NK-92 treated with Interleukin-12 subunit alpha and Interleukin-12 subunit beta, amount 100 ng/mL, for 24 hours (cell line): ENCODE measurements at regions not wholly inside any gene's neighbourhood (a gene's known extent, or its start where the extent isn't known, plus 50 kb on each side); places are given as distances from the start of the nearest gene placed in this dataset.

Experiments used
- DNase-seq: peaks from one replicate; lab custom pipeline; 2025; lab: John Stamatoyannopoulos, UW

- no peak for DNase-seq
Observed at GRCh38 chr11:37050311-37050710, 452.3 kb upstream of the RAG2 start.

- no peak for DNase-seq
Observed at GRCh38 chr11:37040921-37041320, 442.9 kb upstream of the RAG2 start.

- DNase-seq, result no peak
Observed at GRCh38 chr11:37038911-37039310, 440.9 kb upstream of the RAG2 start.

- DNase-seq, result no peak
Observed at GRCh38 chr11:37026741-37027140, 428.7 kb upstream of the RAG2 start.

- no peak for DNase-seq
Observed at GRCh38 chr11:37026326-37026725, 428.3 kb upstream of the RAG2 start.

GRCh38 chr11:37006563-37006962, 408.5 kb upstream of the RAG2 start:
- no peak for DNase-seq

- no peak for DNase-seq
Observed at GRCh38 chr11:37002831-37003230, 404.8 kb upstream of the RAG2 start.

GRCh38 chr11:36997656-36998055, 399.6 kb upstream of the RAG2 start:
- DNase-seq, result no peak

- no peak for DNase-seq
Observed at GRCh38 chr11:36996795-36997194, 398.8 kb upstream of the RAG2 start.

- DNase-seq, result no peak
Observed at GRCh38 chr11:36994208-36994607, 396.2 kb upstream of the RAG2 start.

- DNase-seq, result no peak
Observed at GRCh38 chr11:36988556-36988955, 390.5 kb upstream of the RAG2 start.

- no peak for DNase-seq
Observed at GRCh38 chr11:36985562-36985961, 387.5 kb upstream of the RAG2 start.

- DNase-seq, result no peak
Observed at GRCh38 chr11:36976741-36977140, 378.7 kb upstream of the RAG2 start.

- DNase-seq, result no peak
Observed at GRCh38 chr11:36974771-36975170, 376.7 kb upstream of the RAG2 start.

GRCh38 chr11:36953976-36954375, 355.9 kb upstream of the RAG2 start:
- no peak for DNase-seq

GRCh38 chr11:36948460-36949127, 350.6 kb upstream of the RAG2 start:
- no peak for DNase-seq

GRCh38 chr11:36945384-36945783, 347.3 kb upstream of the RAG2 start:
- no peak for DNase-seq

- no peak for DNase-seq
Observed at GRCh38 chr11:36933481-36933880, 335.4 kb upstream of the RAG2 start.

- no peak for DNase-seq
Observed at GRCh38 chr11:36931139-36931538, 333.1 kb upstream of the RAG2 start.

GRCh38 chr11:36930256-36930655, 332.2 kb upstream of the RAG2 start:
- DNase-seq, result no peak

- no peak for DNase-seq
Observed at GRCh38 chr11:36929401-36929800, 331.4 kb upstream of the RAG2 start.

- DNase-seq, result no peak
Observed at GRCh38 chr11:36928621-36929020, 330.6 kb upstream of the RAG2 start.

GRCh38 chr11:36899800-36900199, 301.8 kb upstream of the RAG2 start:
- DNase-seq, result no peak

GRCh38 chr11:36890841-36891240, 292.8 kb upstream of the RAG2 start:
- DNase-seq, result no peak
